Astrocyte (in vitro differentiated cells and primary cell): ENCODE measurements at regions not wholly inside any gene's neighbourhood (a gene's known extent, or its start where the extent isn't known, plus 50 kb on each side); places are given as distances from the start of the nearest gene placed in this dataset.
A peak's percentile ranks its signal among the peaks of the same experiment; 100 is the strongest.

Experiments
- DNase-seq: peaks from one replicate; pipeline ENCODE4 v3.0.0-alpha.2; 2010; ENCODE audit warnings: low read depth
- FAIRE-seq: peaks from 2 replicates; lab custom pipeline; 2011; peaks lifted over from hg19 to GRCh38; lab: Jason Lieb, UNC
- H2AFZ ChIP-seq: 2 replicates; pipeline ENCODE4 v1.6.0; 2012; ENCODE audit warnings: low read depth, low read length, inconsistent platforms
- H3K27ac ChIP-seq: 2 replicates; pipeline ENCODE4 v1.5.1; 2011; ENCODE audit warnings: low read depth, low read length, inconsistent platforms
- H3K27me3 ChIP-seq: 2 replicates; pipeline ENCODE4 v1.6.0; 2011; ENCODE audit warnings: low read length, inconsistent platforms; ENCODE audit not compliant: insufficient read depth
- H3K36me3 ChIP-seq: 2 replicates; pipeline ENCODE4 v1.5.1; 2011; ENCODE audit warnings: low read length, inconsistent platforms; ENCODE audit not compliant: insufficient read depth
- H3K4me1 ChIP-seq: 2 replicates; pipeline ENCODE4 v1.5.1; 2011; ENCODE audit warnings: low read length, inconsistent platforms; ENCODE audit not compliant: insufficient read depth
- H3K4me2 ChIP-seq: 2 replicates; pipeline ENCODE4 v1.6.0; 2012; ENCODE audit warnings: low read length, inconsistent platforms
- H3K4me3 ChIP-seq: 2 replicates; pipeline ENCODE4 v1.5.1; 2011; ENCODE audit warnings: low read depth, mild to moderate bottlenecking, low read length, inconsistent platforms; ENCODE audit not compliant: insufficient read depth
- H3K79me2 ChIP-seq: 2 replicates; pipeline ENCODE4 v1.6.0; 2012; ENCODE audit warnings: mild to moderate bottlenecking, low read length, inconsistent platforms; ENCODE audit not compliant: insufficient read depth
- H3K9ac ChIP-seq: 2 replicates; pipeline ENCODE4 v1.6.0; 2012; ENCODE audit warnings: mild to moderate bottlenecking, low read length, inconsistent platforms
- H3K9me3 ChIP-seq: 2 replicates; pipeline ENCODE4 v1.5.1; 2012; ENCODE audit warnings: low read depth, mild to moderate bottlenecking, low read length, inconsistent platforms; ENCODE audit not compliant: insufficient read depth
- H4K20me1 ChIP-seq: 2 replicates; pipeline ENCODE4 v1.6.0; 2012; ENCODE audit warnings: low read length, inconsistent platforms; ENCODE audit not compliant: insufficient read depth
- H3K27ac Mint-ChIP-seq: one replicate; pipeline ENCODE4 v1.8.0; 2021; ENCODE audit warnings: mild to moderate bottlenecking, mixed read lengths; ENCODE audit not compliant: unreplicated experiment
- H3K27me3 Mint-ChIP-seq: one replicate; pipeline ENCODE4 v1.8.0; 2021; ENCODE audit warnings: low read depth, mixed read lengths; ENCODE audit not compliant: unreplicated experiment
- H3K36me3 Mint-ChIP-seq: one replicate; pipeline ENCODE4 v1.8.0; 2021; ENCODE audit warnings: low read depth, mixed read lengths; ENCODE audit not compliant: unreplicated experiment
- H3K4me1 Mint-ChIP-seq: one replicate; pipeline ENCODE4 v1.8.0; 2021; ENCODE audit warnings: low read depth, mixed read lengths; ENCODE audit not compliant: unreplicated experiment
- H3K4me3 Mint-ChIP-seq: one replicate; pipeline ENCODE4 v1.8.0; 2021; ENCODE audit warnings: mild to moderate bottlenecking, moderate library complexity, mixed read lengths; ENCODE audit not compliant: unreplicated experiment
- H3K9me3 Mint-ChIP-seq: one replicate; pipeline ENCODE4 v1.8.0; 2021; ENCODE audit warnings: mild to moderate bottlenecking, mixed read lengths; ENCODE audit not compliant: unreplicated experiment
- CTCF ChIP-seq: IDR thresholded peaks from 2 replicates; pipeline ENCODE4 v1.5.1; 2011; ENCODE audit warnings: low read depth, mild to moderate bottlenecking, inconsistent platforms, low read length, moderate library complexity; ENCODE audit not compliant: insufficient read depth
- EZH2 ChIP-seq: IDR thresholded peaks from 2 replicates; pipeline ENCODE4 v1.6.1; 2012; ENCODE audit warnings: mild to moderate bottlenecking, low read length, inconsistent platforms; ENCODE audit not compliant: insufficient read depth

- Mint-ChIP-seq H3K9me3 (no peaks in the 10 kb centered on the region), H3K27ac (no peak overlapping the region), H3K4me3 (no peak overlapping the region), H3K36me3 (no peaks in the 10 kb centered on the region), H3K27me3 (no peaks in the 10 kb centered on the region), H3K4me1 (no peaks in the 10 kb centered on the region)
- Histone ChIP-seq H3K4me3 (no peak overlapping the region), H3K4me2 (no peak overlapping the region), H3K79me2 (no peaks in the 10 kb centered on the region), H4K20me1 (no peaks in the 10 kb centered on the region), H3K27ac (no peak overlapping the region), H3K36me3 (no peaks in the 10 kb centered on the region), H3K4me1 (no peaks in the 10 kb centered on the region), H3K9ac (no peak overlapping the region), H3K27me3 (no peaks in the 10 kb centered on the region), H3K9me3 (no peaks in the 10 kb centered on the region), H2AFZ (no peak overlapping the region)
- TF ChIP-seq CTCF (no peak), EZH2 (no peak)
- FAIRE-seq (no peak), DNase-seq (no peak)
Observed at GRCh38 chr2:190117305-190117704, 54.8 kb upstream of the MSTN start.

- FAIRE-seq (peak; percentile 55), DNase-seq (no peak)
- H2AFZ ChIP-seq, result no peak overlapping the region
- H3K4me3 ChIP-seq, result no peak overlapping the region
- no peak overlapping the region for H3K9ac ChIP-seq
- no peaks in the 10 kb centered on the region for H3K36me3 ChIP-seq
- TF ChIP-seq EZH2, result no peak
- TF ChIP-seq CTCF, result no peak
- no peaks in the 10 kb centered on the region for H3K79me2 ChIP-seq
- H3K4me3 Mint-ChIP-seq, result no peak overlapping the region
- no peaks in the 10 kb centered on the region for H4K20me1 ChIP-seq
- no peak overlapping the region for H3K4me2 ChIP-seq
- H3K9me3 ChIP-seq, result no peaks in the 10 kb centered on the region
- no peak overlapping the region for H3K27ac ChIP-seq
- no peaks in the 10 kb centered on the region for H3K27me3 ChIP-seq
- H3K27ac Mint-ChIP-seq, result no peak overlapping the region
- no peaks in the 10 kb centered on the region for H3K4me1 ChIP-seq
- no peaks in the 10 kb centered on the region for H3K36me3 Mint-ChIP-seq
- no peaks in the 10 kb centered on the region for H3K9me3 Mint-ChIP-seq
- no peaks in the 10 kb centered on the region for H3K27me3 Mint-ChIP-seq
- H3K4me1 Mint-ChIP-seq, result no peaks in the 10 kb centered on the region
Observed at GRCh38 chr2:190113000-190113399, 50.5 kb upstream of the MSTN start.
